GM23338 (cell line): ENCODE measurements at regions not wholly inside any gene's neighbourhood (a gene's known extent, or its start where the extent isn't known, plus 50 kb on each side); places are given as distances from the start of the nearest gene placed in this dataset.

Experiments
- ATAC-seq: fragments of 200-7000 bp; cut with Tn5 transposase; 3 replicates; pipeline ENCODE4 v1.9.1; 2020
- DNase-seq: peaks from one replicate; pipeline ENCODE4 v3.0.0-alpha.2; 2015; ENCODE audit warnings: low spot score
- H2AFZ ChIP-seq: fragments of 200-600 bp; sonication (generic); 2 replicates; pipeline ENCODE4 v1.8.0; 2016; ENCODE audit warnings: antibody characterized with exemption, mild to moderate bottlenecking, moderate library complexity
- H3F3A ChIP-seq: fragments of 200-600 bp; sonication (generic); replicated peaks from 2 replicates; pipeline ENCODE4 v1.8.0; 2017; ENCODE audit warnings: antibody characterized with exemption, mixed run types, low read depth
- H3K27ac ChIP-seq: fragments of 200-600 bp; sonication (generic); 2 replicates; pipeline ENCODE4 v1.6.1; 2016; ENCODE audit warnings: low read depth
- H3K27me3 ChIP-seq: fragments of 200-600 bp; sonication (generic); 2 replicates; pipeline ENCODE4 v1.8.0; 2016; ENCODE audit warnings: mild to moderate bottlenecking, mixed run types, moderate library complexity; ENCODE audit not compliant: insufficient read depth
- H3K36me3 ChIP-seq: fragments of 200-600 bp; sonication (generic); 2 replicates; pipeline ENCODE4 v1.8.0; 2016; ENCODE audit warnings: mild to moderate bottlenecking; ENCODE audit not compliant: insufficient read depth
- H3K4me1 ChIP-seq: fragments of 200-600 bp; sonication (generic); 2 replicates; pipeline ENCODE4 v1.8.0; 2016; ENCODE audit warnings: mild to moderate bottlenecking, moderate library complexity; ENCODE audit not compliant: insufficient read depth
- H3K4me2 ChIP-seq: fragments of 200-600 bp; sonication (generic); 2 replicates; pipeline ENCODE4 v1.7.1; 2017; ENCODE audit warnings: mixed run types
- H3K4me3 ChIP-seq: fragments of 200-600 bp; sonication (generic); 2 replicates; pipeline ENCODE4 v1.6.1; 2016; ENCODE audit warnings: mixed run types
- H3K79me2 ChIP-seq: fragments of 200-600 bp; sonication (generic); replicated peaks from 2 replicates; pipeline ENCODE4 v1.8.0; 2017; ENCODE audit warnings: mild to moderate bottlenecking; ENCODE audit not compliant: insufficient read depth
- H3K9me2 ChIP-seq: fragments of 200-600 bp; sonication (generic); 2 replicates; pipeline ENCODE4 v1.8.0; 2017; ENCODE audit not compliant: insufficient read depth
- H4K20me1 ChIP-seq: fragments of 200-600 bp; sonication (generic); replicated peaks from 2 replicates; pipeline ENCODE4 v1.8.0; 2017; ENCODE audit warnings: mild to moderate bottlenecking; ENCODE audit not compliant: insufficient read depth
- H3K27ac Mint-ChIP-seq: 2 replicates; pipeline ENCODE4 v1.8.0; 2020; ENCODE audit warnings: inconsistent platforms, mild to moderate bottlenecking, moderate library complexity, mixed read lengths
- H3K27me3 Mint-ChIP-seq: 3 replicates; pipeline ENCODE4 v1.8.0; 2022; ENCODE audit warnings: low read depth, mild to moderate bottlenecking, moderate library complexity, mixed read lengths, inconsistent platforms; ENCODE audit not compliant: insufficient read depth, poor library complexity
- H3K36me3 Mint-ChIP-seq: 3 replicates; pipeline ENCODE4 v1.8.0; 2021; ENCODE audit warnings: low read depth, mild to moderate bottlenecking, inconsistent platforms, moderate library complexity, mixed read lengths
- H3K4me1 Mint-ChIP-seq: 3 replicates; pipeline ENCODE4 v1.8.0; 2020; ENCODE audit warnings: mild to moderate bottlenecking, inconsistent platforms, mixed read lengths
- H3K4me3 Mint-ChIP-seq: 3 replicates; pipeline ENCODE4 v1.8.0; 2021; ENCODE audit warnings: moderate library complexity, mild to moderate bottlenecking, inconsistent platforms, mixed read lengths
- H3K9me3 Mint-ChIP-seq: 3 replicates; pipeline ENCODE4 v1.8.0; 2020; ENCODE audit warnings: moderate library complexity, mild to moderate bottlenecking, inconsistent platforms, mixed read lengths
- CREB1 ChIP-seq: fragments of 250-450 bp; sonication (Bioruptor Pico); IDR thresholded peaks from 2 replicates; pipeline ENCODE4 v1.5.0; 2020; ENCODE audit warnings: low read depth, mild to moderate bottlenecking, moderate library complexity
- CTCF ChIP-seq, 2 experiments: fragments of 200-600 bp in 1 of 2; sonication (generic) in 1 of 2; conservative IDR thresholded peaks; 2 replicates each; pipeline versions ENCODE4 v1.5.1 to v1.6.1; 2016 to 2017; ENCODE audit warnings: antibody characterized with exemption in 2 of 2, low read depth in 2 of 2, mild to moderate bottlenecking in 2 of 2, moderate library complexity in 1 of 2
- ETS1 ChIP-seq: IDR thresholded peaks from 2 replicates; pipeline ENCODE4 v1.6.1; 2016; ENCODE audit warnings: antibody characterized with exemption
- EZH2 ChIP-seq: fragments of 200-600 bp; sonication (generic); IDR thresholded peaks from one replicate; pipeline ENCODE4 v1.8.0; 2017; ENCODE audit warnings: antibody characterized with exemption, mild to moderate bottlenecking, low read depth; ENCODE audit not compliant: unreplicated experiment
- EZH2phosphoT487 ChIP-seq: fragments of 200-600 bp; sonication (generic); IDR thresholded peaks from one replicate; pipeline ENCODE4 v1.8.1; 2018; ENCODE audit warnings: antibody characterized with exemption; ENCODE audit not compliant: unreplicated experiment
- JUNB ChIP-seq: IDR thresholded peaks from one replicate; pipeline ENCODE4 v1.6.1; 2016; ENCODE audit warnings: antibody characterized with exemption; ENCODE audit not compliant: unreplicated experiment
- NANOG ChIP-seq: IDR thresholded peaks from 2 replicates; pipeline ENCODE4 v1.6.1; 2016; ENCODE audit warnings: antibody characterized with exemption, borderline replicate concordance
- POLR2AphosphoS5 ChIP-seq: IDR thresholded peaks from 2 replicates; pipeline ENCODE4 v1.6.1; 2016; ENCODE audit warnings: antibody characterized with exemption, low read depth
- REST ChIP-seq: IDR thresholded peaks from one replicate; pipeline ENCODE4 v1.6.1; 2018; ENCODE audit warnings: antibody characterized with exemption; ENCODE audit not compliant: unreplicated experiment
- STAT1 ChIP-seq: IDR thresholded peaks from one replicate; pipeline ENCODE4 v1.6.1; 2016; ENCODE audit warnings: antibody characterized with exemption; ENCODE audit not compliant: unreplicated experiment
- ZNF114 ChIP-seq: fragments of 250-450 bp; sonication (Bioruptor Pico); IDR thresholded peaks from 2 replicates; pipeline ENCODE4 v1.5.0; 2020; ENCODE audit warnings: mild to moderate bottlenecking, moderate library complexity
- ZNF331 ChIP-seq: fragments of 250-450 bp; sonication (Bioruptor Pico); IDR thresholded peaks from 2 replicates; pipeline ENCODE4 v1.5.0; 2020; ENCODE audit warnings: low read depth, mild to moderate bottlenecking, moderate library complexity
- ZNF462 ChIP-seq: fragments of 250-450 bp; sonication (Bioruptor Pico); IDR thresholded peaks from 2 replicates; pipeline ENCODE4 v1.5.0; 2020; ENCODE audit warnings: mild to moderate bottlenecking, moderate library complexity

- H3K4me2 ChIP-seq: no peak overlapping the region
- H3K27me3 ChIP-seq: no peaks in the 10 kb centered on the region
Observed at GRCh38 chr18:70418546-70419311, 129.9 kb downstream of the SOCS6 start.

More at GRCh38 chr18:70418546-70419311, 129.9 kb downstream of the SOCS6 start:
- no peak overlapping the region for H3K27ac ChIP-seq
- peaks cover 21% of the 10 kb centered on the region for H3K4me1 Mint-ChIP-seq
- no peak for ATAC-seq
- no peaks in the 10 kb centered on the region for H3F3A ChIP-seq
- no peak overlapping the region for H3K27ac Mint-ChIP-seq
- H3K4me3 Mint-ChIP-seq: no peak overlapping the region
- H3K4me1 ChIP-seq: peaks cover 11% of the 10 kb centered on the region
- no peaks in the 10 kb centered on the region for H3K36me3 Mint-ChIP-seq
- DNase-seq: no peak
- no peaks in the 10 kb centered on the region for H3K36me3 ChIP-seq
- no peak overlapping the region for H3K4me3 ChIP-seq
- no peaks in the 10 kb centered on the region for H3K79me2 ChIP-seq
- H3K27me3 Mint-ChIP-seq: no peaks in the 10 kb centered on the region
- H3K9me2 ChIP-seq: no peaks in the 10 kb centered on the region
- no peak for TF ChIP-seq POLR2AphosphoS5
- TF ChIP-seq ZNF331: no peak
- TF ChIP-seq ETS1: no peak
- no peak for TF ChIP-seq EZH2
- no peak for TF ChIP-seq JUNB
- TF ChIP-seq STAT1: no peak
- TF ChIP-seq ZNF114 (CRISPR knock-in tag): no peak
- no peak for TF ChIP-seq REST
- TF ChIP-seq ZNF462: no peak
- TF ChIP-seq CREB1 (CRISPR knock-in tag): no peak
- no peak for TF ChIP-seq EZH2phosphoT487
- no peak for TF ChIP-seq NANOG
- no peak for TF ChIP-seq CTCF (conservative IDR thresholded peaks at IDR 0.05; ENCODE audit: low read depth in 2 of 2)
- no peaks in the 10 kb centered on the region for H3K9me3 Mint-ChIP-seq
- H4K20me1 ChIP-seq: no peaks in the 10 kb centered on the region
- peak overlapping the region; percentile 60; the same call in 1 of the 2 replicates for H2AFZ ChIP-seq
